HCT116 (cell line): ENCODE measurements at regions not wholly inside any gene's neighbourhood (a gene's known extent, or its start where the extent isn't known, plus 50 kb on each side); places are given as distances from the start of the nearest gene placed in this dataset.

Experiments used
- ATAC-seq: fragments of 200-7000 bp; cut with Tn5 transposase; 2 replicates; pipeline ENCODE4 v1.9.1; 2020; ENCODE audit warnings: mild to moderate bottlenecking, moderate library complexity
- BruUV-seq: library from RNA; stranded (reverse); fragments of 400-500 nt; replicated peaks from 2 replicates; lab custom pipeline; 2021; lab: Mats Ljungman, UMichigan
- CTCF ChIA-PET: fragments of 300-600 bp; sonication (Branson Sonifier 250); formaldehyde crosslinking; loops from one replicate; lab custom pipeline; 2021; ENCODE audit warnings: antibody characterized with exemption; lab: Charles Lee
- POLR2A ChIA-PET: fragments of 300-600, 350-600 bp; sonication (Branson Sonifier 250); formaldehyde crosslinking; loops from one replicate; lab custom pipeline; 2021; ENCODE audit warnings: antibody characterized with exemption; lab: Charles Lee
- RAD21 ChIA-PET, 2 experiments: fragments of 300-600 bp; sonication (Branson Sonifier 250); formaldehyde crosslinking; loops; one replicate each; lab custom pipeline; 2023; ENCODE audit warnings: low total read pairs in 2 of 2; ENCODE audit not compliant: uncharacterized antibody in 2 of 2, unreplicated experiment in 2 of 2, low non-redundant PET in 1 of 2; lab: Charles Lee
- DNase-seq: peaks from one replicate; pipeline ENCODE4 v3.0.0-alpha.2; 2010; ENCODE audit warnings: low read depth, low spot score
- H2AFZ ChIP-seq: fragments of 200-600 bp; shearing (Covaris generic), sonication (generic); 2 replicates; pipeline ENCODE4 v1.6.1; 2017; ENCODE audit warnings: low read depth, mixed run types, mixed read lengths, antibody characterized with exemption, low read length; ENCODE audit not compliant: poor library complexity, severe bottlenecking
- H3K27ac ChIP-seq: 2 replicates; pipeline ENCODE4 v1.5.1; 2012; ENCODE audit warnings: low read depth, low read length
- H3K27me3 ChIP-seq: fragments of 200-600 bp; sonication (generic); 2 replicates; pipeline ENCODE4 v1.6.1; 2016; ENCODE audit warnings: mixed run types, low read length, mixed read lengths; ENCODE audit not compliant: insufficient read depth
- H3K36me3 ChIP-seq, 2 experiments: fragments of 200-500 bp in 1 of 2; fragments of 200-600 bp in 1 of 2; sonication (Bioruptor generic) in 1 of 2; sonication (generic) in 1 of 2; 2 replicates each; pipeline versions ENCODE4 v1.5.1 to v1.6.1; 2014 to 2016; ENCODE audit warnings: low read length in 2 of 2, inconsistent platforms in 1 of 2, mixed read lengths in 1 of 2, mixed run types in 1 of 2; ENCODE audit not compliant: insufficient read depth in 2 of 2, control insufficient read depth in 1 of 2
- H3K4me1 ChIP-seq, 2 experiments: fragments of 200-600 bp in 1 of 2; sonication (generic) in 1 of 2; 2 replicates each; pipeline versions ENCODE4 v1.5.1 to v1.6.1; 2012 to 2017; ENCODE audit warnings: low read length in 2 of 2, inconsistent platforms in 1 of 2, mild to moderate bottlenecking in 1 of 2, mixed read lengths in 1 of 2, mixed run types in 1 of 2, moderate library complexity in 1 of 2; ENCODE audit not compliant: insufficient read depth in 2 of 2, control insufficient read depth in 1 of 2
- H3K4me2 ChIP-seq: fragments of 200-600 bp; sonication (generic); 2 replicates; pipeline ENCODE4 v1.6.1; 2017; ENCODE audit warnings: mixed run types, low read length, mixed read lengths
- H3K4me3 ChIP-seq, 2 experiments: fragments of 200-600 bp in 1 of 2; sonication (generic) in 1 of 2; replicated peaks in 1 of 2; 2 replicates each; pipeline ENCODE4 v1.5.1; 2011 to 2016; ENCODE audit warnings: low read length in 2 of 2, control low read depth in 1 of 2, low read depth in 1 of 2, mild to moderate bottlenecking in 1 of 2, mixed read lengths in 1 of 2, mixed run types in 1 of 2
- H3K79me2 ChIP-seq: fragments of 200-600 bp; sonication (generic); 2 replicates; pipeline ENCODE4 v1.6.1; 2017; ENCODE audit warnings: mild to moderate bottlenecking, mixed run types, low read length, moderate library complexity, mixed read lengths; ENCODE audit not compliant: insufficient read depth
- H3K9ac ChIP-seq: fragments of 200-600 bp; sonication (generic); 2 replicates; pipeline ENCODE4 v1.6.1; 2016; ENCODE audit warnings: low read length, mixed read lengths
- H3K9me2 ChIP-seq: fragments of 200-600 bp; sonication (generic), shearing (Covaris generic); 2 replicates; pipeline ENCODE4 v1.6.1; 2017; ENCODE audit warnings: mixed run types, mild to moderate bottlenecking, moderate library complexity; ENCODE audit not compliant: insufficient read depth
- H3K9me3 ChIP-seq, 2 experiments: fragments of 200-500 bp in 1 of 2; fragments of 200-600 bp in 1 of 2; sonication (Bioruptor generic) in 1 of 2; sonication (generic) in 1 of 2; 2 replicates each; pipeline ENCODE4 v1.6.1; 2014 to 2017; ENCODE audit warnings: low read length in 2 of 2, mixed read lengths in 2 of 2, inconsistent platforms in 1 of 2, low read depth in 1 of 2, mild to moderate bottlenecking in 1 of 2, mixed run types in 1 of 2, moderate library complexity in 1 of 2; ENCODE audit not compliant: control insufficient read depth in 1 of 2, insufficient read depth in 1 of 2
- H4K20me1 ChIP-seq: fragments of 200-600 bp; sonication (generic), shearing (Covaris generic); 2 replicates; pipeline ENCODE4 v1.6.1; 2017; ENCODE audit warnings: mixed run types, mild to moderate bottlenecking, moderate library complexity; ENCODE audit not compliant: insufficient read depth
- ATF3 ChIP-seq: IDR thresholded peaks from 2 replicates; pipeline ENCODE4 v1.6.1; 2012
- CBX3 ChIP-seq: IDR thresholded peaks from 2 replicates; pipeline ENCODE4 v1.6.1; 2012; ENCODE audit warnings: low read depth
- CTCF ChIP-seq, 3 experiments: fragments of 200-600 bp in 1 of 3; sonication (generic) in 1 of 3; IDR thresholded peaks in 2 of 3; conservative IDR thresholded peaks in 1 of 3; 2 replicates each; pipeline ENCODE4 v1.5.1; 2012 to 2017; ENCODE audit warnings: low read depth in 2 of 3, low read length in 2 of 3, antibody characterized with exemption in 1 of 3, borderline replicate concordance in 1 of 3, control low read depth in 1 of 3, mild to moderate bottlenecking in 1 of 3, mixed read lengths in 1 of 3, mixed run types in 1 of 3, moderate library complexity in 1 of 3; ENCODE audit not compliant: insufficient read depth in 1 of 3
- EGR1 ChIP-seq: IDR thresholded peaks from 2 replicates; pipeline ENCODE4 v1.6.1; 2012; ENCODE audit warnings: low read depth
- ELF1 ChIP-seq: IDR thresholded peaks from 2 replicates; pipeline ENCODE4 v1.6.1; 2012; ENCODE audit warnings: low read depth, borderline replicate concordance
- EZH2phosphoT487 ChIP-seq: fragments of 200-600 bp; IDR thresholded peaks from 2 replicates; pipeline ENCODE4 v1.6.1; 2018; ENCODE audit warnings: antibody characterized with exemption, borderline replicate concordance
- FOSL1 ChIP-seq: IDR thresholded peaks from 2 replicates; pipeline ENCODE4 v1.6.1; 2012; ENCODE audit warnings: low read depth
- JUND ChIP-seq: IDR thresholded peaks from 2 replicates; pipeline ENCODE4 v1.6.1; 2012
- RAD21 ChIP-seq: IDR thresholded peaks from 2 replicates; pipeline ENCODE4 v1.6.1; 2012; ENCODE audit warnings: low read depth, mild to moderate bottlenecking
- SIN3A ChIP-seq: IDR thresholded peaks from 2 replicates; pipeline ENCODE4 v1.6.1; 2012; ENCODE audit warnings: low read depth
- SP1 ChIP-seq: IDR thresholded peaks from 2 replicates; pipeline ENCODE4 v1.6.1; 2012; ENCODE audit warnings: low read depth
- YY1 ChIP-seq: IDR thresholded peaks from 2 replicates; pipeline ENCODE4 v1.6.1; 2011; ENCODE audit warnings: low read length, low read depth, moderate library complexity, mild to moderate bottlenecking; ENCODE audit not compliant: insufficient replicate concordance; ENCODE audit errors: extremely low read depth
- ZFX ChIP-seq: fragments of 450-650 bp; IDR thresholded peaks from 2 replicates; pipeline ENCODE4 v1.6.1; 2017
- ZNF274 ChIP-seq: fragments of 200-500 bp; sonication (Bioruptor generic); IDR thresholded peaks from 2 replicates; pipeline ENCODE4 v1.6.1; 2014; ENCODE audit warnings: mild to moderate bottlenecking, low read depth, low read length, inconsistent platforms
- intact Hi-C: fragments of 100-400 bp; cut with micrococcal nuclease; formaldehyde crosslinking; loops from 2 replicates; pipeline ENCODE4 v1.10.0; 2022

- DNase-seq: no peak
- intact Hi-C loops: no loop called here
- no TSS peak for BruUV-seq
- Histone ChIP-seq H4K20me1 (no peaks in the 10 kb centered on the region), H3K4me1 (peaks cover 0 to 10% of the 10 kb centered on the region in 2 experiments; a peak in 2 of 4 replicates), H3K9me3 (0 out of 4 replicates have a peak, but pooled peaks cover 0 to 4% of the 10 kb centered on the region in 2 experiments), H2AFZ (no peak overlapping the region), H3K4me2 (no peak overlapping the region), H3K79me2 (no peaks in the 10 kb centered on the region), H3K27me3 (no peaks in the 10 kb centered on the region), H3K9me2 (no peaks in the 10 kb centered on the region), H3K27ac (no peak overlapping the region), H3K9ac (no peak overlapping the region), H3K36me3 (no peaks in the 10 kb centered on the region), H3K4me3 (no peak overlapping the region)
- ChIA-PET POLR2A (no interaction called here), CTCF (no interaction called here), RAD21 (no interaction called here)
- TF ChIP-seq EZH2phosphoT487 (no peak), SIN3A (no peak), JUND (no peak), ZFX (no peak), ATF3 (no peak), CBX3 (no peak), ELF1 (no peak), FOSL1 (no peak), SP1 (no peak), EGR1 (no peak), YY1 (no peak), ZNF274 (no peak), CTCF (IDR thresholded peaks at IDR 0.05 in 2 of 3, conservative IDR thresholded peaks at IDR 0.05 in 1 of 3; ENCODE audit: borderline replicate concordance in 1 of 3, insufficient read depth in 1 of 3, low read depth in 2 of 3, low read length in 2 of 3) (no peak), RAD21 (no peak)
- no peak for ATAC-seq
Measured at GRCh38 chr2:10517351-10518043, 69.4 kb upstream of the ODC1 start.
